ELF-1 (cell line): ENCODE measurements at regions not wholly inside any gene's neighbourhood (a gene's known extent, or its start where the extent isn't known, plus 50 kb on each side); places are given as distances from the start of the nearest gene placed in this dataset.

Experiments used
- DNase-seq: peaks from one replicate; pipeline ENCODE4 v3.0.0-alpha.2; 2016; ENCODE audit warnings: low read depth, low spot score

DNA sequence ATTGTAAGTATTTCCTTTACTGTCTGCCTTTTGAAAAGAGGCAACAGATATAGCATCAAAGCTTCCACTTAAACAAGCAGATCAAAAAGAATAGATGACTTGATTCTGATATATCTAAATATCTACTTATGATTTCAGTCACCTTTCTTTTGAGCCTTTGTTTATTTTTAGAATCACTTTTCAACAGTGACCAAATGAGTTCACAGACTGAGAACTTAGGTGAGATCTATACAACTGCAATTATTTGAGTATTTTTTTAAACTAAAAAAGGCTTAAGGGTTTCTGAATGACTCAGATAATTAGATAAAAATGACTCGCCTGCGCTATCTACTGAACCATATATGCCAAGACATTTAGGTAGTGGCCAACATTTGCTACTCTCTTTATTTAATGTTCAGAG, 166.7 kb upstream of the KCNIP4 start:
- no peak for DNase-seq

DNA sequence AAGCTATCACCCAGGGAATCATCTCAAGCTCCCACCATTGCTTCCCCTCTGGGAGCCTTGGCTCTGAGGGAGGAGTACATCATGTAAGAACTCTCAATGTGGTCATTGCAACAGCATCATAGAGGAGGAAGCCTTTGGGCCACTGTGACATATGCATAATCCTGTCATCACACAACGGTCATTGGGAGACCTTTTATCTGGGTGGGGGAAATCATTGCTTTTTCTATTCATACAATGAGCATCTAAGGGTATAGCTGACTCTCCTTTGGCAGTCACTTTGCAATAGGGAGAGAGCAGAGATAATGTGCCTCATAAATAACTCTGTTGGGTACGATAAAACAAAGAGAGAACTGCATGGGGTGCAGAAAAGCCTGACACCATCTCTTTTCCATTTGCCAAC, 155.2 kb upstream of the KCNIP4 start:
- DNase-seq: no peak

DNA sequence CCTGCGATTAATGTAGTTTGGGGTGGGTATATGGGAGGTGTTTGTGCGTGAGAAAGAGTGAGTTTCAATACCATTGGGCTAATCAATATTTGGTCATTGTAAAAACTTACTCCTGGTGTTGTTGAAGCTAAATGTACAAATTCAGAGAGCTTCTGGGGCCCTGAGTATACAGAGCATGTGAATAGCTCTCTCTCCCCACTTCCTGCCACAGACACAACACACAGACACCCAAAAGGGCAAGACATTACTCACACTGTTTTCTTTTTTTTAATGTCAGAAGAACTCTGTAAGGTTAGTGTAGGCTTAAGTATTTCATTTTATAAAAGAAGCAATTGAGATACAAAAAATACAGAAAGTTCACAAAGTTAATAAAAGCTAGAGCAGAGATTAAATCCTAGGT, 151.3 kb upstream of the KCNIP4 start:
- no peak for DNase-seq

DNA sequence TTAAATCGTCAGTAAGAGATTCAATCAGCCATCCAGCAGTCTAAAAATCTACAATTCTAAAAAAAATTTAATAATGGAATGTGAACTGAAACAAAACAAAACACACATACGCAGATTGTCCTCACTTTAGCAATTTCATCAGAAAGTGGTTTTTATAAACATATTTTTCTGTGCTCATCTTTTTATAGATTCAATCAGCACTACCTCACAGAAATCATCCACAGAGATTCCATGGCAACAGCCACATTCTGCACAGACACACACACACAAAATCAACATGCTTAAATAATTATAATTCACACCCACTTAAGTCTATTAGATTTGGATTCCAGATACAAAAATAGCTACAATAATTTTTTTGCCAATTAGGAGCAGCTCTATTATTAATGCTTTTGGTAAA, 149.0 kb upstream of the KCNIP4 start:
- DNase-seq: no peak

DNA sequence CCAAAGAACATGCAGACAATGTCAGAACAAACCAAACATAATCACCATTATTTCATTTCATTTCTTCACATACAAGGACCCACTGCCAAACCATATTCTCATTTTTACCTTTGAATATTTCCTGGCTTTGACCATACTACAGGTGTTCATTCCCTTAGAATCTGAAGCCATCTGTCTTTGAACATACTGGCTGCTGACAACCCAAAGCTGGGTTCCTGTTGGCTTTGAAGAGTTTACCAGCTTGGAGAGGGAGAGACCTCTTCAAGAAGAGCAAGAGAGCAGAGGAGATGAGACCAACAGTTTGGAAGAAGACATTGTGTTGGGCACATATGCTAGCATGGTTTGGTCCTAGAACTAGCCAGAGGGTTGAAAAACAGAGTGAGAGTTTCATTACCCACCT, 145.6 kb upstream of the KCNIP4 start:
- DNase-seq: no peak

DNA sequence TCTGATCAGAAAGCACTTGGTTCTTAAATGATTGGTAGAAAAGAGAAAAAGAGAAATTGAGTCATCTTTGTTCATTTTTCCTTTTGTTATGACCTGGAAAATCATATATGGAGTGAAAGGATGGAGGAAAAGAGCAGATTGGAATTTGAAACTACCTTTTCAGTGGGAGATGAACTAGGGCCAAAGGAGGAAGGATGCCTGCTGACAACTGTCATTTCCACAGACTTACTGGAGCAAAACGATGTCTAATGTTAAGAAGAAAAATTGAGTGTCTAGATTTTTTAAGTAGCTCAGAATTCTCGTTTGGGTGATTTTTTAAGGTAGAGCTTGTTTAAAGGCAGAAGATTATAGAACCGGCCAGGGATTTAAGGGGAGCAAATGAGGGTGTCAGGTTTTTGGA, 144.6 kb upstream of the KCNIP4 start:
- no peak for DNase-seq

DNA sequence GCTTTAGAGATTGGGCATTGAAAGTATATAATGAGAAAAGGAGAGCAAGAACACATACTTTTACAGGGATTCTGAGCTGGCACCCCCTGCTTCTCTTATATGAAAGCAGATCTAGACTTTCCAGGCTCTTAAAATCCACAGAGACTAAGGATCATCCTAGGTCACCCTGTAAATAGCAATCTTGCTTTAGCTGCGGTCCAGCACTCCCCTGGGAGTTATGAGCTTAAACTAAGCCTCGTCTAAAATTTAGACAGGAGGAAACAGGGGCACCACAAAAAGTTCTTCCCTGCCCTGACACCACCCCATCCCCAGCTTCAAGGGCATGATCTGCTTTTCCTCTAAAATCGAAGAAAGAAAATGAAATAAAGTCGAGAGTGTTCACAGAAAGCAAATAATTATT, 143.3 kb upstream of the KCNIP4 start:
- no peak for DNase-seq

DNA sequence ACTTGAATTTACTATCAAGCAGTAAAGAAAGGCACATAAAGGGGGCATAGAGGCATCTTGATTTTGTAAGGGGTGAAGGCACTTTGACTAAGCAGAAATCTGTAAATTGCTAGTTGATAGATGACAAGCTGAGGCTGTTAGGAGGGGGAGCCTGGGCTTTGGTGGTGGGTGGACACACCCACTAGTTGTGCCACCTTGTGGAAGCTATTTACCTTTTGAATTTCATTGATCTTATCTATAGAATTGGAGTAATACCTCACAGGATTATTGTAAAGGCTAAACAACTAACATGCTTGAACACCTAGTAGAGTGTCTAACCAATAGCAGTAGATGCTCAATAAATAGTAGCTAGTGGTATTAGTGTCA, 142.8 kb upstream of the KCNIP4 start:
- no peak for DNase-seq

DNA sequence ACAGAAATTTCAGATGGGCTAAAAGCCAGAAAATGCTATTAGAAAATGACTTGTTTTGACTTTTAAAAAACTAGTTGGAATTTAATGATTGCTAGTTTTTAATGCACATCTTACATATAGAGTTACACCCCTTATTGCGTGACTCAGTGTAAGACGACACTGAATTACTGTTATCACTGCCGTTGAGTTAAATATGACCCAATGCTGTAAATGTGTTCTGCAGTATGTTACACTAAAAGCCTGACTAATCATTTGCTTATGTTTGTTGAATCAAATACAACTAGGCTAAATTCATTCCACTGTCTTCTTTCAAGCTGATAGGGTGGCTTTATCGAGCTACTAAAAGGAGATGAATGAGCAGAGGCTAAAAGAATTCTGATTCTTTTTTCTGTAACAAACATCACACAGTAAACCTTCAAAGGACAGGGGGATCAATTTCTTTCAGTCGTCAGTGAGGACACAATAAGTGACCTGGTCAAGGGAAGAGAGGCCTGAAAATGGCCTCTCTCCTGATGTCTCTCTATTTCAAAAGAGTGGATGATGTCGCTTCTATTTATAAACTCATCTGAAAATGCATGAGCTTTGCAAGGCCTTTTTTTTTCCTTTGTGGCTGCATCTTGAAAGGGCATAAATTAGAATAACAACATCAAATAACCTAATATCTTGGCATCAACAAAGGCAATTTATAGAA, 142.2 kb upstream of the KCNIP4 start:
- DNase-seq: no peak

DNA sequence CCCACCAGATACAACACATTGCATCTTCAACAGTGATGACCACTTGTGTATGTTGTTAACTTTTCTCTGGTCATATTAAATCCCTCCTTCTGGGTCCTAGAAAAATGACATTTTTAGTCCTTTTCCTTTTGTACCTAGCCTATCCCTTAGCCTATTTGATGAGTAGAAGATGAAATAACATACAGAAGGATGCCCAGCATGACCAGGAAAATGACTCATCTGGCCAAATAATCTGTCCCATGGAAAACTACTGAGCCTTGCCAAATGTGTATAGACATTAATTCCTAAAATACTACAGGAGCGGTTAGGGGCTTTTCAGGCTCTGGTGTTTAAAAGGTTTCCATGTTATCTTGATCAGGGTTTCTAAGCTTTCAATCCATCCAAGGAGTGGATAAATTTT, 129.0 kb upstream of the KCNIP4 start:
- DNase-seq: no peak

DNA sequence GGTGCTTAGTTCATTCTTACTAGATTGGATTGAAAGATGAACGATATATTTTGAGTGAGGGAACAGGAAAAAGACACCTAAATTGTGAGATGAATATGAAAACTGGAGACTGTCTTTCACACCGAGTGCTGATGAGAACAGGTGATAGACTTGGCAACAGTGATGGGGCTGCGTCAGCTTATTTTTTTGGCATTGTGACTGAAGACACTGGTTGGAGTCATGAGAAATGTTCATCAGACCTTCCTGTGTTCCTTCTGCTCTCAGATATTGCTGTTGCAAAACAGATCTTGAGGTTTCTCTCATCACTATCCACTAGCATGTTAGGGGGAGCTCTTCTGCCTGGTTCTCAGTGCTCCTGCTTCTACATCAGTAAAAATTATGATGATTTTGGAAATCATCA, 124.2 kb upstream of the KCNIP4 start:
- no peak for DNase-seq

DNA sequence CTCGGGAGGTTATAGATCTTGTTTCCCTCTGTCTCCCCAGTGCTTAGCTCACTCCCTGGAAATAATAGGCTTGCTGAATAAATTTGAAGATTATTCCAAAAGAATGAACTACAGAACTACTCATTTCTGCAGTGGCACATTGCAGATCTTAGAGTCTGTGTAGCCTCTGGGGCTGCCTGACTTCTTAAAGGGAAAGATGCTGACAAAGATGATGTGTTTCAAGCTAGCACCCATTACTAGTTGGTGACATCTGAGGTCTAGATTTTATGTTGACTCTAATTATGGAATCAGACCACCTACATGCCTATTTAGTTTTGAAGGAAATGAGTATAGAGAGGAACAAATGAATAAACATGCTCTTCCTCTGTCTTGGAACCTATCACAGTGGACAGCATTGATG, 123.7 kb upstream of the KCNIP4 start:
- DNase-seq: no peak

DNA sequence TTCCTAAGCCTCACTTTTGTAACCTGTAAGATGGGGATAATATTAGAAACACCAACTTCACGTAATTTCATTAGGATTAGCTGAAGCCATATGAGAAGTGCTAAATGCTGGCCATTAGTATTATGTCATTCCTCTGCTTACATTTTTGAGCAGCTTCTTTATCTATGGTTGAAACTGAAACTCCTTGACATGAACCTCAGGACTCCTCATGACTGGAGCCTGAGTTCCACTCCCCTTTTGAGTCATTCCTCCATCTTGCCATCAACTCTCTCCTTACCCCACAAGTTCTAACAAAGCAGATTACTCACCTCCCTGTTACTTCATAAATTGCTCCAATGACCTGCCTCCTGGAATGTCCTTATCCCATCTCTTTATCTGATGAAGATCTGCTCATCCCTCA, 123.2 kb upstream of the KCNIP4 start:
- no peak for DNase-seq

DNA sequence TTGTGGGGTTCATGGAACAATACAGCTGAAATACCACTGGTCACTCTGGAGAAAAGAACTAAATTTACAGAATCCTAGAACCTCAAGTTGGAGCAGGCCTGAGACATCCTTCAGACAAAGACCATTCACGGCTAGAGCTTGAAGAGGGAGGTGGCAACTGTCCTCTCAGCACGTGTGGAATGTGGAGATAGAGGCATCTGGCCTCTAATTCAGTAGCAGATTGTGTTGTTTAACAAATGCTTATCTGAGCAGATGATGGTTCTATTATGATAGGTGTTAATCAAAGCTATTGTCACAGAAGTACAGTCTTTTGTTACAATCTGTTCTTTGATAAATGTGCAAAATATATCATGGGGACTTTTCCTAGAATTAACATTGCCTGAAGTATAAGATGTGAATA, 121.7 kb upstream of the KCNIP4 start:
- DNase-seq: no peak

DNA sequence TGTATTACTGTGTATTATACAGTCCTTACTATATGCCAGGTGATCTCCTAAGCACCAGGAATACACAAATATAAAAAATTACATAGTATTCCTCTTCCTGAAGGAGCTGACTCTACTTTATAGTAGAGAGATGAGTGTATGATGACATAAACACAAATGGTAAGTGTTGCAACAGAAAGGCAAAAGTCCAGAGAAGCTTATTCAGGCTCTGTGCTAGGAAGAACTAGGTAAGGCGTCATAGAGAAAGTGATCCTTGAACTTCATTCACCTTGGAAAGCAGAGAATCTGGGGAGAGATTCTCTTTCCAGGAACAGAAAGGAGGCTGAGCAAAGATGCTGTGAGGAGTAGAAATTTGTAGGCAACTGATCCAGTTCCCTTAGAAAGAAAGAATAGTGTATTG, 115.0 kb upstream of the KCNIP4 start:
- no peak for DNase-seq

DNA sequence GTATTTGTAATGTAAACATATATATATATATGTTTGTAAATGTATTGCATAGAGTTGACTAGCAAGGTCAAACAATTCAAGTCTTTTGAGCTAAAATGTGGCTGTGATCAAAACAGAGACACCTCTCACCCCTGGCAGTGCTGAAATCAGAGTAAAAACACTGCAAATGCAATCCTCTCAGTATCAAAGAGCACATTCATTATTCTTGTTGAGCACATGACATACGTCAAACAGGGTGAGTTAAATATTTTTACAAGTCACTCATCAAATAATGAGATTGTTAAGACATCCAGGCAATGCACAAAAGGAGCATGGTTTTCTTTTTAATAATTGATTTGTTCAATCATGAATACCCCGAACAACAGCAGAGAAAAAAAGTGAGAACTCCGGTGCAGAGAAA, 114.1 kb upstream of the KCNIP4 start:
- no peak for DNase-seq

DNA sequence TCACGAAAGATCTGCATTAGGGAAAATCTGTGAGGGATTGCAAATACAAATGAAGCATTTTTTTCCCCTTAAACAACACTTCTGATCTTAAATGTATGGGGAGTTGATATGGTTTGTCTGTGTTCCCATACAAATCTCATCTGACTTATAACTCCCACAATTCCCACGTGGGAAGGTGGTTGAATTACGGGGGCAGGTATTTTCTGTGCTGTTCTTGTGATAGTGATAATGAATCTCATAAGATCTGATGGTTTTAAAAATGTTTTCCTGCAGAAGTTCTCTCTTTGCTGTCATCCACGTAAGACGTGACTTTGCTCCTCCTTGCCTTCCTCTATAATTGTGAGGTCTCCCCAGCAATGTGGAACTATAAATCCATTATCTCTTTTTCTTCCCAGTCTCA, 107.4 kb upstream of the KCNIP4 start:
- no peak for DNase-seq

DNA sequence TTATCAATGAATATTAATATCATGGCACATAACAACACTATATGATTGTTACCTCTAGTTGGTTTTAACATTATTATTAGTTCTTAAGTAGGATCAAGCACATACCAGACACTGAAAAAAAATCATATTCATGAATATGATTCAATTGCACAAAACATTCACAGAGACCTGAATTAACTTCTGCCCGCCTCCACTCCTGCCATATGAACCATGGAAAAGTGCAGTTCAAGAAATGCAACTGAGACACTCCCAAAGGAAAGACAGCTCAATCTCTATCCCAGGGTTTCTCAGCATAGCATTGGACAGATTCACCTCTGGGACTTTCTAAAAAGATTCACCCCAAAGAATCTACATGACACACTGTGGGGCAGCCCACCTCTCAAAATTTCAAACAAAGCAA, 103.5 kb upstream of the KCNIP4 start:
- no peak for DNase-seq

DNA sequence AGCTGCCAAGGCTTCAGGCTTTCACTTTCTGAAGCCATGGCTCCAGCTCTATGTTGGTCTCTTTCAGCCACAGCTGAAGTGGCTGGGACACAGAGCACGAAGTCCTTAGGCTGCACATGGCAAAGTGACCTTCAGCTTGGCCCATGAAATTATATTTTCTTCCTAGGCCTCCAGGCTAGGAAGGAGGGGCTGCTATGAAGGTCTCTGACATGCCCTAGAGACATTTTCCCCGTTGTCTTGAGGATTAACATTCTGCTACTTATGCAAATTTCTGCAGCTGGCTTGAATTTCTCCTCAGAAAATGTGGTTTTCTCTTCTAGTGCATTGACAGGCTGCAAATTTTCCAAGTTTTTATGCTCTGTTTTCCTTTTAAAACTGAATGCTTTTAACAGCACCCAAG, 99.8 kb upstream of the KCNIP4 start:
- no peak for DNase-seq

DNA sequence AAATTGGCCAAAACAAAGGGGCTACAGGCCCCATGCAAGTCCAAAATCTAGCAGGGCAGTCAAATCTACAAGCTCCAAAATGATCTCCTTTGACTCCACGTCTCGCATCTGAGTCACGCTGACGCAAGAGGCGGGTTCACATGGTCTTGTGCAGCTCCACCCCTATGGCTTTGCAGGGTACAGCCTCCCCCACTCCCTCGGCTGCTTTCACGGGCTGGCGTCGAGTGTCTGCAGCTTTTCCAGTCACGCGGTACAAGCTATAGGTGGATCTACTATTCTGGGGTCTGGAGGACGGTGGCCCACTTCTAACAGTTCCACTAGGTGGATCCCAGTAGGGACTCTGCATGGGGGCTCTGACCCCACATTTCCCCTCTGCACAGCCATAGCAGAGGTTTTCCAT, 99.2 kb upstream of the KCNIP4 start:
- DNase-seq: no peak

DNA sequence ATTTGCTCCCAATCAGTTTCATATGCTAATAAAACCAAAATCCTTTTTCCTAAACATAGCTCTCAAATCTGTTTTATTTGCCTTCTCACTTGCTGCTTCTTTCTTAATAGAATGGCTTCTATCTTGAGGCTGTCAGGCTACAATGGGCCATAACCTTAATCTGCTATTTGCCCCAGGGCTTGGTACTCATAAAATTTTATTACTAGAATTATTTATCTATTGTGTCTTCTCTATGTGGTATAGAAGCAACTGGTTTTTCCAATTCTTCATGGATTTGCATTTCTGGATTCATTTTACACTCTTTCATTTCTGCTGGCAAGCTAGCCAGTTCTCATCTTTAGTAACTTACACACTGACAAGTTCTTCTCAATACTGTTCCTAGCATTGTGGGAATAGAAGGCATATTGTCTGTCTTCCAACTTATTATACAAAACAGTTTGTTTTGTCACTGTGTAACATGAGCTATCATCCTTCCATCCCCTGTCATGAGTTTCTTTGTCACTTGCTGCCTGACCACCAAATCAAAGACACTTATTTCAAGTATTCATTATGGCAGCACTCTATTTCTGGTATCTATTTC, 96.6 kb upstream of the KCNIP4 start:
- no peak for DNase-seq

DNA sequence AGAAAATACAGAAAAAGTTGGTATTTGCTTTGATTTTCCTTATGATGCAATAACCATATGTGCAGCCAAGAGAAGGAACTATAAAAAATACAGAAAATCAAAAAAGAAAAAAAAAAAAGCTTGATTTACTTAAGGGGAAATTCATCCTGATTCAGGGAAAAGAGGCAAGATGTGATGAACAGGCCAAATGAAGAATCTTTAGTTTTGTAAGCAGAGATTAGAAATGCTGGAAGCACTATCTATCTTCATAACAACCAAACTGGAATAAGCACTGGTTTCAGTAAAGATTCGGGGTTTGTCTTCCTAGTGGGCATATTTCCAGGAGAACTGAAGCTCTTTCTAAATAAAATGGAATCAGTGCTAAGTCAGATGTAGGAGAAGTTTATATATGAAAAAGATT, 82.9 kb upstream of the KCNIP4 start:
- no peak for DNase-seq

DNA sequence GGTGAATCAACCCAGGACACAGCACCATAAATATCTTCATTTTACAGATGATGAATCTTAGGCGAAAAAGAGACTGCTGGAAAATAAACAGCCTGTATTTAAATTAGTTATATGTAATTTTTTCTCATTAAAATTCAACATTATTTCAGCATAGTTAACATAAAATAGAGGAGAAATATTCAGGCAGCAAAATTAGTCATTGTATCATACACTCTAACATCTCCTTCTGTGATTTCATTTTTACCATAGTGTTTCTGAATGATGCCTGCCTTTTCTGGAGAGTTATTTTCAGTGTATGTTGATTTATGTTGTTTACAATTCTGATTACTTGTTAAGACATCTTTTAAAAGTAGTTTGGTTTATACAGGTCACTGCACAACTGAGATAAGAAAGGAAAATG, 82.3 kb upstream of the KCNIP4 start:
- DNase-seq: no peak

DNA sequence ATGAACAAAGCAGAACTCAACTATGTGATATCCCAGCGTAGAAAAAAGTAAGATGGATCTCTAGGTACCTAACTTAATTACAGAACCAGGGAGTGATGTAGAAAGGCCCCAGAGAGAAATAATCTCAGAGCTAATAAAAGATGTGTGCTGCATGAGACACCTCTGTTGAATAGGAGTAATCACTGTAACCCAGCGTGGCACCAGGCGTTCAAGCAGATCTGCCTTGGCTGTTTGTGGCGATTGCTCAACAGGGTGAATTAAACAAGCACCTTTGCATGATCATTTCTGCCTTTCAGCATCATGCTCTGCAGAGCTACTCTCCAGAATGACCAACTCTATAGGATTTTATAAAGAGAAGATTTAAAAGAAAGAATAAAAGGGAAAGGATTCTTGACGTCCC, 81.7 kb upstream of the KCNIP4 start:
- DNase-seq: no peak
